DND-41 (cell line): ENCODE measurements at regions not wholly inside any gene's neighbourhood (a gene's known extent, or its start where the extent isn't known, plus 50 kb on each side); places are given as distances from the start of the nearest gene placed in this dataset.

Source experiments
- CTCF ChIP-seq: IDR thresholded peaks from 2 replicates; pipeline ENCODE4 v1.5.1; 2012; ENCODE audit warnings: borderline replicate concordance, low read length, moderate library complexity, mild to moderate bottlenecking; ENCODE audit not compliant: poor library complexity, severe bottlenecking; ENCODE audit errors: extremely low read depth
- EZH2 ChIP-seq: IDR thresholded peaks from 3 replicates; pipeline ENCODE4 v1.6.1; 2012; ENCODE audit warnings: borderline replicate concordance, low read depth, mild to moderate bottlenecking, moderate library complexity, low read length, inconsistent platforms; ENCODE audit not compliant: severe bottlenecking

GRCh38 chr7:142381727-142382390 is 124.0 kb upstream of the PRSS58 start:
- TF ChIP-seq EZH2 (no peak), CTCF (no peak)
